A549 (cell line): ENCODE measurements at regions not wholly inside any gene's neighbourhood (a gene's known extent, or its start where the extent isn't known, plus 50 kb on each side); places are given as distances from the start of the nearest gene placed in this dataset.

Experiments used
- ATAC-seq, 2 experiments: fragments of 200-7000 bp in 1 of 2; fragments of >200 bp in 1 of 2; cut with Nextera tagmentation in 1 of 2; cut with Tn5 transposase in 1 of 2; 3 replicates each; pipeline versions ENCODE4 v1.8.0 to v1.9.1; 2018 to 2020; ENCODE audit warnings: mild to moderate bottlenecking in 1 of 2, moderate library complexity in 1 of 2
- CTCF ChIA-PET: fragments of 300-600 bp; sonication (Branson Sonifier 250); formaldehyde crosslinking; extraction: SDS; loops from one replicate; lab custom pipeline; 2021; ENCODE audit warnings: antibody characterized with exemption, inconsistent platforms; lab: Yijun Ruan, JAX
- POLR2A ChIA-PET: fragments of 350-600 bp; formaldehyde crosslinking; extraction: SDS; loops from one replicate; lab custom pipeline; 2021; ENCODE audit warnings: antibody characterized with exemption, inconsistent platforms; lab: Yijun Ruan, JAX
- DNase-seq, 2 experiments: peaks; one replicate each; pipeline versions ENCODE4 v3.0.0 to v3.0.0-alpha.2; 2011 to 2016; ENCODE audit warnings: low read depth in 1 of 2, low spot score in 1 of 2
- FAIRE-seq: peaks from 2 replicates; lab custom pipeline; 2011; peaks lifted over from hg19 to GRCh38; lab: Jason Lieb, UNC
- H3K27ac ChIP-seq, 2 experiments: fragments of >200 bp; sonication (Bioruptor Twin); formaldehyde crosslinking; 3 replicates each; pipeline ENCODE4 v1.5.1; 2016 to 2017
- H3K4me1 ChIP-seq: fragments of >200 bp; sonication (Bioruptor Twin); formaldehyde crosslinking; 3 replicates; pipeline ENCODE4 v1.6.1; 2016
- H3K4me2 ChIP-seq: fragments of >200 bp; sonication (Bioruptor Twin); formaldehyde crosslinking; 3 replicates; pipeline ENCODE4 v1.6.1; 2016
- H3K4me3 ChIP-seq: fragments of >200 bp; sonication (Bioruptor Twin); formaldehyde crosslinking; 3 replicates; pipeline ENCODE4 v1.5.1; 2016
- H3K9me3 ChIP-seq: fragments of >200 bp; sonication (Bioruptor Twin); formaldehyde crosslinking; 3 replicates; pipeline ENCODE4 v1.6.1; 2016
- CBX8 ChIP-seq: fragments of 200-600 bp; sonication (generic); IDR thresholded peaks from 2 replicates; pipeline ENCODE4 v1.6.1; 2016
- CEBPB ChIP-seq, 2 experiments: fragments of >200 bp in 1 of 2; sonication (Bioruptor Twin) in 1 of 2; formaldehyde crosslinking in 1 of 2; IDR thresholded peaks; 2 replicates each; pipeline ENCODE4 v1.6.1; 2012 to 2016
- CHD2 ChIP-seq: fragments of 150-350 bp; IDR thresholded peaks from 2 replicates; pipeline ENCODE4 v1.6.1; 2014; ENCODE audit warnings: low read length; ENCODE audit not compliant: partially characterized antibody
- CHD4 ChIP-seq: fragments of 200-600 bp; sonication (generic); IDR thresholded peaks from 2 replicates; pipeline ENCODE4 v1.6.1; 2016; ENCODE audit warnings: antibody characterized with exemption, mild to moderate bottlenecking, borderline replicate concordance
- EHMT2 ChIP-seq: fragments of 200-600 bp; sonication (generic); IDR thresholded peaks from 2 replicates; pipeline ENCODE4 v1.6.1; 2016; ENCODE audit warnings: antibody characterized with exemption, low read depth, mild to moderate bottlenecking, moderate library complexity
- EP300 ChIP-seq, 2 experiments: fragments of >200 bp; sonication (Bioruptor Twin); formaldehyde crosslinking; IDR thresholded peaks; 2 replicates in 1 of 2; 3 replicates in 1 of 2; pipeline ENCODE4 v1.6.1; 2016 to 2017
- GATA3 ChIP-seq: IDR thresholded peaks from 2 replicates; pipeline ENCODE4 v1.6.1; 2012; ENCODE audit warnings: borderline replicate concordance
- HOXA7 ChIP-seq: fragments of 250-450 bp; sonication (Bioruptor Pico); IDR thresholded peaks from 2 replicates; pipeline ENCODE4 v1.5.0; 2020; ENCODE audit warnings: mild to moderate bottlenecking, moderate library complexity
- HOXB13 ChIP-seq: fragments of 250-450 bp; sonication (Bioruptor Pico); IDR thresholded peaks from 2 replicates; pipeline ENCODE4 v1.5.0; 2020; ENCODE audit warnings: low read depth, mild to moderate bottlenecking, moderate library complexity
- HOXB5 ChIP-seq: fragments of 250-450 bp; sonication (Bioruptor Pico); IDR thresholded peaks from 2 replicates; pipeline ENCODE4 v1.5.0; 2020; ENCODE audit warnings: mild to moderate bottlenecking, moderate library complexity
- NFE2L2 ChIP-seq: fragments of 150-350 bp; conservative IDR thresholded peaks from 2 replicates; pipeline ENCODE4 v1.6.1; 2014; ENCODE audit warnings: low read length
- RNF2 ChIP-seq: fragments of 200-600 bp; sonication (generic); IDR thresholded peaks from 2 replicates; pipeline ENCODE4 v1.6.1; 2016; ENCODE audit warnings: low read depth, mild to moderate bottlenecking, antibody characterized with exemption, moderate library complexity, borderline replicate concordance
- SMC3 ChIP-seq: fragments of >200 bp; sonication (Bioruptor Twin); formaldehyde crosslinking; IDR thresholded peaks from 3 replicates; pipeline ENCODE4 v1.6.1; 2018; ENCODE audit warnings: inconsistent platforms
- SREBF2 ChIP-seq: fragments of 450-650 bp; IDR thresholded peaks from 2 replicates; pipeline ENCODE4 v1.6.1; 2014; ENCODE audit warnings: mild to moderate bottlenecking, moderate library complexity
- TFCP2L1 ChIP-seq: fragments of 250-450 bp; sonication (Bioruptor Pico); IDR thresholded peaks from 2 replicates; pipeline ENCODE4 v1.5.0; 2021; ENCODE audit warnings: mild to moderate bottlenecking
- TP53 ChIP-seq: fragments of 250-450 bp; sonication (Bioruptor Pico); IDR thresholded peaks from 2 replicates; pipeline ENCODE4 v1.5.0; 2021; ENCODE audit warnings: mild to moderate bottlenecking, moderate library complexity
- ZFP36 ChIP-seq: fragments of 450-650 bp; IDR thresholded peaks from 2 replicates; pipeline ENCODE4 v1.6.1; 2014; ENCODE audit warnings: borderline replicate concordance; ENCODE audit not compliant: partially characterized antibody
- WGBS: methylation state at CpG from one replicate; pipeline ENCODE4 v1.1.6; 2017; ENCODE audit errors: missing lambda C conversion rate; 5-methylcytosine and 5-hydroxymethylcytosine counted together
- TF ChIP-seq, protein P1 (sequence below): fragments of 200-600 bp; sonication (generic); IDR thresholded peaks from 2 replicates; pipeline ENCODE4 v1.6.1; 2016; ENCODE audit warnings: antibody characterized with exemption, mild to moderate bottlenecking, moderate library complexity
- TF ChIP-seq, protein P2 (sequence below): fragments of 450-650 bp; IDR thresholded peaks from 2 replicates; pipeline ENCODE4 v1.6.1; 2014; ENCODE audit warnings: antibody characterized with exemption
- TF ChIP-seq, protein P3 (sequence below): fragments of >200 bp; sonication (Bioruptor Twin); formaldehyde crosslinking; IDR thresholded peaks from 3 replicates; pipeline ENCODE4 v1.6.1; 2016
- TF ChIP-seq, protein P4 (sequence below): IDR thresholded peaks from 2 replicates; pipeline ENCODE4 v1.6.1; 2012
- TF ChIP-seq, protein P5 (sequence below): fragments of 250-450 bp; sonication (Bioruptor Pico); IDR thresholded peaks from 2 replicates; pipeline ENCODE4 v1.5.0; 2020; ENCODE audit warnings: low read depth, mild to moderate bottlenecking, moderate library complexity

DNA sequence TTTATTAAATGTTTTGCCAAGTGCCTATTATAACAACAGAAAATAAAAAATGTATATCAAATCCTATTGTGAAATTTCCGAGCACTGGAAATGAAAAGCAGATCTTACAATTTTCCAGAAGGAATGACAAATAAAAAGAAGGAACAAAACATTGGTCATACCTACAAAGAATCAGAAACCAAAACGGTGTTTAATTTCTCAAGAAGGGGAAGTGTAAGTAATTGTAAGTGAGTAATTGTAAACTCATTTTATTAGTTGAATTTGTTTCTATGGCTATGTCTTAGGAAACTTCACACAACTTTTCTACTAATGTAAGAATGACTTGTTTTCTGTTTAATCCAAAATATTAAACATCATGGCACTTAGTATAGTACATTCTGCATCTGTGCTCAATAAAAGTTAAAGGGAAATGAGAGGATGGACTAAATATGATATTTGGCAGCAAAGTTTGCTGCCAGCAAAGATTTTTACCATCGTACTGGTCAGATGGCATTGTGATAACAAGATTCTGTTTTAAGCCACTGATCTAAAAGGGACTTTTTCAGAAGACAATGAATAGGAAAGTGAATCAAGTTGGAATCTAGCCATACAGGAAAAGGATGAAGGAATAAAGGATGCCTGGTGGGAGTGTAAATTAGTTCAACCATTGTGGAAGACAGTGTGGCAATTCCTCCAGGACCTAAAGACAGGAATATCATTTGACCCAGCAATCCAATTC lies 232.4 kb downstream of the NFKBIZ start:
- CTCF ChIA-PET: no interaction called here
- WGBS: 50% methylated on average over 3 of the region's 3 CpGs
- no peak overlapping the region for H3K4me2 ChIP-seq

DNA sequence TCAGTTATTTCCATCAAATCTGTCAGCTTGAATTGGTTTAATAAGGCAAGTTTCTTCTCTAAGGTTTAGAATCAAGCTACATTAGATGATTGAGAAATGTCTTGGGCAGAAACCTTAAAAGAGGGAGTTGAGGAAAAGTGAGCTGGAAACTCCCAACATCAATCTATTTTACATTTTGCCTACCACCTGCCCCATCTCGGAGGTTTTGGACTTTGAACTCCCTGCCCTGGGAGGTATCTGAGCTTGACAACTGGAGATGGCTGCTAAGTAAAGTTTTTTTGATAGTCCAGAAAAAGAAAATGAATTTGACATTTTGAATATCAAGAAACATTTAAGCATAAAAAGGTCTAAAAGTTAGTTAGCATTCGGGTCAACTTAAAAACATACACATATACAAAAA lies 234.2 kb downstream of the NFKBIZ start:
- H3K27ac ChIP-seq: no peak overlapping the region
- TF ChIP-seq, protein P1, sequence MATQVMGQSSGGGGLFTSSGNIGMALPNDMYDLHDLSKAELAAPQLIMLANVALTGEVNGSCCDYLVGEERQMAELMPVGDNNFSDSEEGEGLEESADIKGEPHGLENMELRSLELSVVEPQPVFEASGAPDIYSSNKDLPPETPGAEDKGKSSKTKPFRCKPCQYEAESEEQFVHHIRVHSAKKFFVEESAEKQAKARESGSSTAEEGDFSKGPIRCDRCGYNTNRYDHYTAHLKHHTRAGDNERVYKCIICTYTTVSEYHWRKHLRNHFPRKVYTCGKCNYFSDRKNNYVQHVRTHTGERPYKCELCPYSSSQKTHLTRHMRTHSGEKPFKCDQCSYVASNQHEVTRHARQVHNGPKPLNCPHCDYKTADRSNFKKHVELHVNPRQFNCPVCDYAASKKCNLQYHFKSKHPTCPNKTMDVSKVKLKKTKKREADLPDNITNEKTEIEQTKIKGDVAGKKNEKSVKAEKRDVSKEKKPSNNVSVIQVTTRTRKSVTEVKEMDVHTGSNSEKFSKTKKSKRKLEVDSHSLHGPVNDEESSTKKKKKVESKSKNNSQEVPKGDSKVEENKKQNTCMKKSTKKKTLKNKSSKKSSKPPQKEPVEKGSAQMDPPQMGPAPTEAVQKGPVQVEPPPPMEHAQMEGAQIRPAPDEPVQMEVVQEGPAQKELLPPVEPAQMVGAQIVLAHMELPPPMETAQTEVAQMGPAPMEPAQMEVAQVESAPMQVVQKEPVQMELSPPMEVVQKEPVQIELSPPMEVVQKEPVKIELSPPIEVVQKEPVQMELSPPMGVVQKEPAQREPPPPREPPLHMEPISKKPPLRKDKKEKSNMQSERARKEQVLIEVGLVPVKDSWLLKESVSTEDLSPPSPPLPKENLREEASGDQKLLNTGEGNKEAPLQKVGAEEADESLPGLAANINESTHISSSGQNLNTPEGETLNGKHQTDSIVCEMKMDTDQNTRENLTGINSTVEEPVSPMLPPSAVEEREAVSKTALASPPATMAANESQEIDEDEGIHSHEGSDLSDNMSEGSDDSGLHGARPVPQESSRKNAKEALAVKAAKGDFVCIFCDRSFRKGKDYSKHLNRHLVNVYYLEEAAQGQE: no peak
- peaks cover 1% of the 10 kb centered on the region for H3K4me1 ChIP-seq
- FAIRE-seq: no peak
- no peaks in the 10 kb centered on the region for H3K9me3 ChIP-seq
- WGBS: 67% methylated on average over 2 of the region's 2 CpGs
- DNase-seq: no peak
- H3K4me3 ChIP-seq: no peak overlapping the region
- ATAC-seq: no peak
- POLR2A ChIA-PET: no interaction called here
- H3K4me2 ChIP-seq: no peak overlapping the region
- CTCF ChIA-PET: interaction anchor here (0.7 to 1.2 kb wide), 2 partner anchors 24 to 176 kb away, joined by 3 read pairs; no protein-coding TSS in a partner anchor

More for the DNA sequence above, 232.4 kb downstream of the NFKBIZ start:
- POLR2A ChIA-PET: no interaction called here
- FAIRE-seq (peak; percentile 73), ATAC-seq (no peak), DNase-seq (no peak)
- Histone ChIP-seq H3K4me1 (no peaks in the 10 kb centered on the region), H3K4me3 (no peak overlapping the region), H3K27ac (no peak overlapping the region), H3K9me3 (no peaks in the 10 kb centered on the region)
- TF ChIP-seq TFCP2L1 (no peak), HOXA7 (CRISPR knock-in tag) (no peak), HOXB5 (CRISPR knock-in tag) (no peak), EHMT2 (no peak), SREBF2 (no peak), TP53 (CRISPR knock-in tag) (no peak), SMC3 (no peak)
- TF ChIP-seq, protein P2, sequence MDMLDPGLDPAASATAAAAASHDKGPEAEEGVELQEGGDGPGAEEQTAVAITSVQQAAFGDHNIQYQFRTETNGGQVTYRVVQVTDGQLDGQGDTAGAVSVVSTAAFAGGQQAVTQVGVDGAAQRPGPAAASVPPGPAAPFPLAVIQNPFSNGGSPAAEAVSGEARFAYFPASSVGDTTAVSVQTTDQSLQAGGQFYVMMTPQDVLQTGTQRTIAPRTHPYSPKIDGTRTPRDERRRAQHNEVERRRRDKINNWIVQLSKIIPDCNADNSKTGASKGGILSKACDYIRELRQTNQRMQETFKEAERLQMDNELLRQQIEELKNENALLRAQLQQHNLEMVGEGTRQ: no peak

DNA sequence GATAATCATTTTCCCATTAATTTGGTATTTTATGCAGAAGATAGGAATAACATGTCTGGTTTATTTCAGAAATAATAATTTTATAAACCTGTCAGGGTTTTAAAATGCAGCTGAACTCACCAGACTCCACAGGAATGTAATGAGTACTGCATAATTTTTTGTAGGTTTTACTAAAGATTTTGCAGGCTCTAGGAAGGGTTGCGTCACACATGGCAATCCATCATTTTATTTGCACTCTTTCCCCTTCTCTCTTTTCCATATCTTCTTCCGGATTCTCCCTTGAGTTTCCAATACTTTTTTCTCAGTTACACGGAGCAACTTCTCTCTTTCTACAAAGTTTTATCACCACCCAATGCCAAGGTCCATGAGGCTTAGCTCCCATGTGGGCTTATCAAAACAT lies 234.7 kb downstream of the NFKBIZ start:
- ChIA-PET POLR2A (no interaction called here), CTCF (no interaction called here)
- 65% methylated on average over 3 of the region's 3 CpGs for WGBS
- DNase-seq (no peak), ATAC-seq (no peak), FAIRE-seq (no peak)
- no peak overlapping the region for H3K27ac ChIP-seq
- H3K4me1 ChIP-seq: peaks cover 6% of the 10 kb centered on the region
- no peak overlapping the region for H3K4me3 ChIP-seq
- TF ChIP-seq CHD4 (no peak), CEBPB (IDR thresholded peaks at IDR 0.05) (peak; percentile 25 to 35; a peak in 2 of 4 replicates), SMC3 (no peak)
- H3K4me2 ChIP-seq: no peak overlapping the region
- H3K9me3 ChIP-seq: no peaks in the 10 kb centered on the region

DNA sequence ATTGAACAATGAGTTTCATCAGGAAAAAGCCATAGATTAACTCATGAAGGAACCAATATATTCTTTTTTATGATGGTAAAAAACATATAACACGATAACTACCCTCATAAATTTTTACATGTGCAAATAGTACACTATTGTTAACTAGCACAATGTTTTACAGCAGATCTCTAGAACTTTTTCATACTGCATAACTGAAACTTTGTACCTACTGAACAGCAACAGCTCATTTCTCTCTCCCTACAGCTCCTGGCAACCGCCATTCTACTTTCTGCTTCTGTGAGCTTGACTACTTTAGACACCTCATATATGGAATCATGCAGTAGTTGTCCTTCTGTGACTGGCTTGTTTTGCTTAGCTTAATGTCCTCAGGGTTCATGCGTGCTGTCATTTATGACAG lies 235.4 kb downstream of the NFKBIZ start:
- CTCF ChIA-PET: no interaction called here

More for the DNA sequence above, 235.4 kb downstream of the NFKBIZ start:
- DNase-seq (no peak), FAIRE-seq (no peak), ATAC-seq (no peak)
- no peaks in the 10 kb centered on the region for H3K9me3 ChIP-seq
- WGBS: 87% methylated on average over 3 of the region's 3 CpGs
- H3K4me1 ChIP-seq: peaks cover 13% of the 10 kb centered on the region
- TF ChIP-seq HOXB13 (no peak), GATA3 (no peak), NFE2L2 (no peak), RNF2 (no peak), EP300 (IDR thresholded peaks at IDR 0.05) (no peak), ZFP36 (no peak), CHD2 (no peak), CBX8 (no peak)
- TF ChIP-seq, protein P3, sequence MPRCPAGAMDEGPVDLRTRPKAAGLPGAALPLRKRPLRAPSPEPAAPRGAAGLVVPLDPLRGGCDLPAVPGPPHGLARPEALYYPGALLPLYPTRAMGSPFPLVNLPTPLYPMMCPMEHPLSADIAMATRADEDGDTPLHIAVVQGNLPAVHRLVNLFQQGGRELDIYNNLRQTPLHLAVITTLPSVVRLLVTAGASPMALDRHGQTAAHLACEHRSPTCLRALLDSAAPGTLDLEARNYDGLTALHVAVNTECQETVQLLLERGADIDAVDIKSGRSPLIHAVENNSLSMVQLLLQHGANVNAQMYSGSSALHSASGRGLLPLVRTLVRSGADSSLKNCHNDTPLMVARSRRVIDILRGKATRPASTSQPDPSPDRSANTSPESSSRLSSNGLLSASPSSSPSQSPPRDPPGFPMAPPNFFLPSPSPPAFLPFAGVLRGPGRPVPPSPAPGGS: no peak
- TF ChIP-seq, protein P4, sequence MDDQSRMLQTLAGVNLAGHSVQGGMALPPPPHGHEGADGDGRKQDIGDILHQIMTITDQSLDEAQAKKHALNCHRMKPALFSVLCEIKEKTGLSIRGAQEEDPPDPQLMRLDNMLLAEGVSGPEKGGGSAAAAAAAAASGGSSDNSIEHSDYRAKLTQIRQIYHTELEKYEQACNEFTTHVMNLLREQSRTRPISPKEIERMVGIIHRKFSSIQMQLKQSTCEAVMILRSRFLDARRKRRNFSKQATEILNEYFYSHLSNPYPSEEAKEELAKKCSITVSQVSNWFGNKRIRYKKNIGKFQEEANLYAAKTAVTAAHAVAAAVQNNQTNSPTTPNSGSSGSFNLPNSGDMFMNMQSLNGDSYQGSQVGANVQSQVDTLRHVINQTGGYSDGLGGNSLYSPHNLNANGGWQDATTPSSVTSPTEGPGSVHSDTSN: no peak
- TF ChIP-seq, protein P5, sequence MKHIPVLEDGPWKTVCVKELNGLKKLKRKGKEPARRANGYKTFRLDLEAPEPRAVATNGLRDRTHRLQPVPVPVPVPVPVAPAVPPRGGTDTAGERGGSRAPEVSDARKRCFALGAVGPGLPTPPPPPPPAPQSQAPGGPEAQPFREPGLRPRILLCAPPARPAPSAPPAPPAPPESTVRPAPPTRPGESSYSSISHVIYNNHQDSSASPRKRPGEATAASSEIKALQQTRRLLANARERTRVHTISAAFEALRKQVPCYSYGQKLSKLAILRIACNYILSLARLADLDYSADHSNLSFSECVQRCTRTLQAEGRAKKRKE (CRISPR knock-in tag): no peak
- POLR2A ChIA-PET: no interaction called here
- no peak overlapping the region for H3K4me3 ChIP-seq
- H3K4me2 ChIP-seq: no peak overlapping the region
- H3K27ac ChIP-seq: no peak overlapping the region
